BLaER1 (cell line): ENCODE measurements at regions not wholly inside any gene's neighbourhood (a gene's known extent, or its start where the extent isn't known, plus 50 kb on each side); places are given as distances from the start of the nearest gene placed in this dataset.
"Not testable (repeated sequence)": the region's sequence is repeated elsewhere in the genome, so short reads cannot be mapped to it uniquely, and the experiment has no call there.

ENCODE experiments used
- H3K27ac ChIP-seq: shearing (Covaris generic); formaldehyde crosslinking; 2 replicates; pipeline ENCODE4 v1.8.1; 2022
- H3K27me3 ChIP-seq: shearing (Covaris generic); formaldehyde crosslinking; 2 replicates; pipeline ENCODE4 v1.8.1; 2022
- H3K36me3 ChIP-seq: shearing (Covaris generic); formaldehyde crosslinking; 2 replicates; pipeline ENCODE4 v1.8.1; 2022
- H3K4me1 ChIP-seq: shearing (Covaris generic); formaldehyde crosslinking; 2 replicates; pipeline ENCODE4 v1.8.1; 2022
- H3K4me2 ChIP-seq: shearing (Covaris generic); formaldehyde crosslinking; 2 replicates; pipeline ENCODE4 v1.8.1; 2022
- H3K4me3 ChIP-seq: shearing (Covaris generic); formaldehyde crosslinking; 2 replicates; pipeline ENCODE4 v1.8.1; 2022
- H3K9ac ChIP-seq: shearing (Covaris generic); formaldehyde crosslinking; 2 replicates; pipeline ENCODE4 v1.8.1; 2022
- H3K9me3 ChIP-seq: shearing (Covaris generic); formaldehyde crosslinking; 2 replicates; pipeline ENCODE4 v1.8.1; 2022
- H4K20me1 ChIP-seq: shearing (Covaris generic); formaldehyde crosslinking; 2 replicates; pipeline ENCODE4 v1.8.1; 2022
- Cebpa-rat ChIP-seq: shearing (Covaris generic); IDR thresholded peaks from 2 replicates; pipeline ENCODE4 v1.8.1; 2022

GRCh38 chr3:145483992-145484391 lies 677.0 kb downstream of the PLOD2 start:
- H4K20me1 ChIP-seq, result no peaks in the 10 kb centered on the region
- no peak overlapping the region for H3K27ac ChIP-seq
- H3K36me3 ChIP-seq, result no peaks in the 10 kb centered on the region
- H3K4me3 ChIP-seq, result no peak overlapping the region
- no peaks in the 10 kb centered on the region for H3K9me3 ChIP-seq
- H3K9ac ChIP-seq, result no peak overlapping the region
- no peaks in the 10 kb centered on the region for H3K27me3 ChIP-seq
- H3K4me2 ChIP-seq, result no peak overlapping the region
- no peaks in the 10 kb centered on the region for H3K4me1 ChIP-seq
- no peak for TF ChIP-seq Cebpa-rat

- Histone ChIP-seq H3K9ac (no peak overlapping the region), H3K27me3 (no peaks in the 10 kb centered on the region), H3K36me3 (no peaks in the 10 kb centered on the region), H3K4me3 (no peak overlapping the region), H3K4me1 (no peaks in the 10 kb centered on the region), H3K4me2 (no peak overlapping the region), H3K27ac (no peak overlapping the region), H4K20me1 (no peaks in the 10 kb centered on the region), H3K9me3 (no peaks in the 10 kb centered on the region)
- no peak for TF ChIP-seq Cebpa-rat
Observed at GRCh38 chr3:145489011-145489410, 672.0 kb downstream of the PLOD2 start.

GRCh38 chr3:145490088-145491048 lies 670.6 kb downstream of the PLOD2 start:
- no peak overlapping the region for H3K4me3 ChIP-seq
- no peaks in the 10 kb centered on the region for H3K4me1 ChIP-seq
- no peak for TF ChIP-seq Cebpa-rat
- no peak overlapping the region for H3K4me2 ChIP-seq
- H3K9ac ChIP-seq, result no peak overlapping the region
- no peak overlapping the region for H3K27ac ChIP-seq
- no peaks in the 10 kb centered on the region for H4K20me1 ChIP-seq
- no peaks in the 10 kb centered on the region for H3K27me3 ChIP-seq
- no peaks in the 10 kb centered on the region for H3K9me3 ChIP-seq
- no peaks in the 10 kb centered on the region for H3K36me3 ChIP-seq

GRCh38 chr3:145492456-145492855 lies 668.5 kb downstream of the PLOD2 start:
- H3K27me3 ChIP-seq, result no peaks in the 10 kb centered on the region
- H3K4me2 ChIP-seq, result no peak overlapping the region
- H3K4me1 ChIP-seq, result no peaks in the 10 kb centered on the region
- no peak overlapping the region for H3K4me3 ChIP-seq
- no peak overlapping the region for H3K9ac ChIP-seq
- TF ChIP-seq Cebpa-rat, result no peak
- no peaks in the 10 kb centered on the region for H3K36me3 ChIP-seq
- no peak overlapping the region for H3K27ac ChIP-seq
- no peaks in the 10 kb centered on the region for H4K20me1 ChIP-seq
- H3K9me3 ChIP-seq, result no peaks in the 10 kb centered on the region

- not testable (repeated sequence) for H3K9me3 ChIP-seq, H3K4me2 ChIP-seq, H3K4me3 ChIP-seq, H3K36me3 ChIP-seq, H3K9ac ChIP-seq, H3K4me1 ChIP-seq, H3K27me3 ChIP-seq, H4K20me1 ChIP-seq, H3K27ac ChIP-seq
Observed at GRCh38 chr3:145517416-145517815, 643.6 kb downstream of the PLOD2 start.

- H3K27me3 ChIP-seq, result no peaks in the 10 kb centered on the region
- no peak overlapping the region for H3K27ac ChIP-seq
- no peaks in the 10 kb centered on the region for H3K9me3 ChIP-seq
- TF ChIP-seq Cebpa-rat, result no peak
- no peaks in the 10 kb centered on the region for H3K36me3 ChIP-seq
- no peaks in the 10 kb centered on the region for H4K20me1 ChIP-seq
- H3K4me2 ChIP-seq, result no peak overlapping the region
- no peak overlapping the region for H3K9ac ChIP-seq
- H3K4me3 ChIP-seq, result no peak overlapping the region
- no peaks in the 10 kb centered on the region for H3K4me1 ChIP-seq
Observed at GRCh38 chr3:145518639-145519038, 642.3 kb downstream of the PLOD2 start.

- Histone ChIP-seq H3K9ac (no peak overlapping the region), H3K36me3 (no peaks in the 10 kb centered on the region), H3K27me3 (no peaks in the 10 kb centered on the region), H4K20me1 (no peaks in the 10 kb centered on the region), H3K4me1 (no peaks in the 10 kb centered on the region), H3K9me3 (no peaks in the 10 kb centered on the region), H3K27ac (no peak overlapping the region), H3K4me3 (no peak overlapping the region), H3K4me2 (no peak overlapping the region)
- TF ChIP-seq Cebpa-rat, result no peak
Observed at GRCh38 chr3:145519398-145520047, 641.5 kb downstream of the PLOD2 start.

GRCh38 chr3:145522179-145522578 lies 638.8 kb downstream of the PLOD2 start:
- no peaks in the 10 kb centered on the region for H3K4me1 ChIP-seq
- no peak overlapping the region for H3K4me2 ChIP-seq
- H3K36me3 ChIP-seq, result no peaks in the 10 kb centered on the region
- no peak overlapping the region for H3K9ac ChIP-seq
- H3K9me3 ChIP-seq, result no peaks in the 10 kb centered on the region
- H4K20me1 ChIP-seq, result no peaks in the 10 kb centered on the region
- H3K27me3 ChIP-seq, result no peaks in the 10 kb centered on the region
- H3K27ac ChIP-seq, result no peak overlapping the region
- H3K4me3 ChIP-seq, result no peak overlapping the region
- no peak for TF ChIP-seq Cebpa-rat

- Histone ChIP-seq H3K4me3 (no peak overlapping the region), H3K4me2 (no peak overlapping the region), H3K4me1 (no peaks in the 10 kb centered on the region), H3K27ac (no peak overlapping the region), H3K27me3 (no peaks in the 10 kb centered on the region), H3K36me3 (no peaks in the 10 kb centered on the region), H3K9me3 (no peaks in the 10 kb centered on the region), H3K9ac (no peak overlapping the region), H4K20me1 (no peaks in the 10 kb centered on the region)
- TF ChIP-seq Cebpa-rat, result no peak
Observed at GRCh38 chr3:145522893-145523651, 637.9 kb downstream of the PLOD2 start.

GRCh38 chr3:145531548-145531947 lies 629.4 kb downstream of the PLOD2 start:
- Histone ChIP-seq H3K9me3 (no peaks in the 10 kb centered on the region), H3K4me1 (no peaks in the 10 kb centered on the region), H3K27me3 (no peaks in the 10 kb centered on the region), H3K27ac (no peak overlapping the region), H3K4me3 (no peak overlapping the region), H3K36me3 (no peaks in the 10 kb centered on the region), H3K4me2 (no peak overlapping the region), H4K20me1 (no peaks in the 10 kb centered on the region), H3K9ac (no peak overlapping the region)
- no peak for TF ChIP-seq Cebpa-rat
